22Rv1 (cell line): ENCODE measurements at regions not wholly inside any gene's neighbourhood (a gene's known extent, or its start where the extent isn't known, plus 50 kb on each side); places are given as distances from the start of the nearest gene placed in this dataset.

ENCODE experiments used
- ZFX ChIP-seq: fragments of 450-650 bp; IDR thresholded peaks from 2 replicates; pipeline ENCODE4 v1.6.1; 2017; ENCODE audit warnings: antibody characterized with exemption, borderline replicate concordance
- TF ChIP-seq, protein P1 (sequence below): fragments of 450-650 bp; IDR thresholded peaks from 2 replicates; pipeline ENCODE4 v1.5.1; 2017; ENCODE audit warnings: mild to moderate bottlenecking

DNA sequence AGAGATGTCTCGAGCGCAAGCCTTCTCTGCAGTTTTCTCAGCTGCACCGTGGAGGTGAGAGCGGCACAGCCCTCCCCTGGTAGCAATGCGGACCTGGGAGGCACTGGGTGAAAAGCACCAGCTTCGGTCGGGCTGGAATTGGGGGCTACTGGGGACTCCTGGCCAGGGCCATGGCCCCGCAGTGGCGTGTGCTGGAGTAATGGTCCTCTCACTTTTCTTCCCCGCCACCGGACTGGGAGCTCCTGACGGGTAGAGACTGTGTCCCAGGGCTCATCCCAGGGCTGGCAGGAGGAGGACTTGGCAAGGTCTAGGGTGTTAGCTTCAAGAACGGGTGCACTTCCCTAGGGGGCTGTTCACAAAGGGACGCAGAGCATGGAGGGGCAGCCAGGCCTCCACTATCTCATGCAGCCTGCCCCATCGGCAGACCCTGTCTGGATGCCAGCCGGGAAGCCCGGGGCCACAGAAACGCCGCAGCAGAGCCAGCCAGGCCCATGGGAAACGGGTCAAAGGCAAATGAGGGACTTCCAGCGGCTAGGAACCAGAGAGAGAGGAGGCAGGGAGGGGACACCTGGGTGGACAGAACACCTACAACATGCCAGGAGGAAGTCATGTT, 92.6 kb upstream of the MVB12B start:
- TF ChIP-seq, protein P1, sequence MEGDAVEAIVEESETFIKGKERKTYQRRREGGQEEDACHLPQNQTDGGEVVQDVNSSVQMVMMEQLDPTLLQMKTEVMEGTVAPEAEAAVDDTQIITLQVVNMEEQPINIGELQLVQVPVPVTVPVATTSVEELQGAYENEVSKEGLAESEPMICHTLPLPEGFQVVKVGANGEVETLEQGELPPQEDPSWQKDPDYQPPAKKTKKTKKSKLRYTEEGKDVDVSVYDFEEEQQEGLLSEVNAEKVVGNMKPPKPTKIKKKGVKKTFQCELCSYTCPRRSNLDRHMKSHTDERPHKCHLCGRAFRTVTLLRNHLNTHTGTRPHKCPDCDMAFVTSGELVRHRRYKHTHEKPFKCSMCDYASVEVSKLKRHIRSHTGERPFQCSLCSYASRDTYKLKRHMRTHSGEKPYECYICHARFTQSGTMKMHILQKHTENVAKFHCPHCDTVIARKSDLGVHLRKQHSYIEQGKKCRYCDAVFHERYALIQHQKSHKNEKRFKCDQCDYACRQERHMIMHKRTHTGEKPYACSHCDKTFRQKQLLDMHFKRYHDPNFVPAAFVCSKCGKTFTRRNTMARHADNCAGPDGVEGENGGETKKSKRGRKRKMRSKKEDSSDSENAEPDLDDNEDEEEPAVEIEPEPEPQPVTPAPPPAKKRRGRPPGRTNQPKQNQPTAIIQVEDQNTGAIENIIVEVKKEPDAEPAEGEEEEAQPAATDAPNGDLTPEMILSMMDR = no peak
- TF ChIP-seq ZFX = no peak
